ENCODE measurements at regions not wholly inside any gene's neighbourhood (a gene's known extent, or its start where the extent isn't known, plus 50 kb on each side); places are given as distances from the start of the nearest gene placed in this dataset.

DNA sequence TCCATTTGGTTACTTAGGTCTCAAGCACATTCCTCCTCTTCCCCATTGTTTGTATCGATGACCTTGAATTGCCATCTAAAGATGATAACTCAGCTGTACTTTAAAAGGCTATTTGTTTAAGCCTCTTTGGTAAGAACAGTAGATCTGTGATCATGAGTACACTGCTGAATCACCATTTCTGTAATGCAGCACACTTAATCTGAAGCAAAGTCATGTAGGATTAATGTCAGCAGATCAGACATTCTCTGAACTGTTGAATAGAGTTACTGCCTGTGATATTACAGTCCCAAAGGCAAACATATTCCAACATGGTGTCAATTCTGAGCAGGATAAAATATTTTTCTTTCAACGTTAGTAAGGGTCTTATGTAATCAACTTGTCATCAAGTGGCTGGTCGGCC, 631.6 kb downstream of the TECRL start:
- TF ChIP-seq, protein P1, sequence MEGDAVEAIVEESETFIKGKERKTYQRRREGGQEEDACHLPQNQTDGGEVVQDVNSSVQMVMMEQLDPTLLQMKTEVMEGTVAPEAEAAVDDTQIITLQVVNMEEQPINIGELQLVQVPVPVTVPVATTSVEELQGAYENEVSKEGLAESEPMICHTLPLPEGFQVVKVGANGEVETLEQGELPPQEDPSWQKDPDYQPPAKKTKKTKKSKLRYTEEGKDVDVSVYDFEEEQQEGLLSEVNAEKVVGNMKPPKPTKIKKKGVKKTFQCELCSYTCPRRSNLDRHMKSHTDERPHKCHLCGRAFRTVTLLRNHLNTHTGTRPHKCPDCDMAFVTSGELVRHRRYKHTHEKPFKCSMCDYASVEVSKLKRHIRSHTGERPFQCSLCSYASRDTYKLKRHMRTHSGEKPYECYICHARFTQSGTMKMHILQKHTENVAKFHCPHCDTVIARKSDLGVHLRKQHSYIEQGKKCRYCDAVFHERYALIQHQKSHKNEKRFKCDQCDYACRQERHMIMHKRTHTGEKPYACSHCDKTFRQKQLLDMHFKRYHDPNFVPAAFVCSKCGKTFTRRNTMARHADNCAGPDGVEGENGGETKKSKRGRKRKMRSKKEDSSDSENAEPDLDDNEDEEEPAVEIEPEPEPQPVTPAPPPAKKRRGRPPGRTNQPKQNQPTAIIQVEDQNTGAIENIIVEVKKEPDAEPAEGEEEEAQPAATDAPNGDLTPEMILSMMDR (IDR thresholded peaks at IDR 0.05; ENCODE audit: poor library complexity): no peak
- TF ChIP-seq EZH2phosphoT487 (IDR thresholded peaks at IDR 0.05; ENCODE audit: low read depth, severe bottlenecking, unreplicated experiment): no peak
- no peak for TF ChIP-seq EZH2 (IDR thresholded peaks at IDR 0.05; ENCODE audit: borderline replicate concordance)
